ENCODE measurements at regions not wholly inside any gene's neighbourhood (a gene's known extent, or its start where the extent isn't known, plus 50 kb on each side); places are given as distances from the start of the nearest gene placed in this dataset.
"Not testable (repeated sequence)": the region's sequence is repeated elsewhere in the genome, so short reads cannot be mapped to it uniquely, and the experiment has no call there.

DNA sequence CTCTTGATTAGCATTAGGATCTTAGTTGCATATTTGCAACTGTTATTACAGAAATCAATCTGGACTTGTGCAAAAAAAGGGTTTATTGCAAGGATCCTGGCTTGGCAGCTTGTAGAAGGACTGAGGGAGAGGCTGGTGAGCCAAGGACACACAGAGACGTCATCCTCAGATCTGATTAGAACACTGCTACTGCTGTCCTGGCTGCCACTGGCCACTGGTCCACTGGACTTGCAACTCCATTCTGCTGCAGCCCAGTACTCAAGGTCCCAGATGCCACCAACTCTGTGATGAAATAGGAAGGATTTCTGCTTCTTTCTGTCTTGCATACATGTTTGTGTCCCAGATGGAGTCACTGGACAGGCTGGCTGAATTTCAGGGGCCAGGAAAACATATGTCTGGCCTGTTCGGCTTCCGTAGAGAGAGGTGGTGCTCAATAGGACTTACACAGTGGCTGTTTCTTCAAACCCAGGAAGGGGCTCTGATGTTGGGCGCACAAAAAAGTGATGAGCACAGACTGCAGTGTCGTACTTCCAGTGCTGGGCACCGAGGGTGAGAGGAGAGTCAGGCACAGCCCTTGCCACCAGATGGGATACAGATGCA lies 68.9 kb upstream of the SH3PXD2B start:
- CTCF ChIA-PET: no interaction called here

DNA sequence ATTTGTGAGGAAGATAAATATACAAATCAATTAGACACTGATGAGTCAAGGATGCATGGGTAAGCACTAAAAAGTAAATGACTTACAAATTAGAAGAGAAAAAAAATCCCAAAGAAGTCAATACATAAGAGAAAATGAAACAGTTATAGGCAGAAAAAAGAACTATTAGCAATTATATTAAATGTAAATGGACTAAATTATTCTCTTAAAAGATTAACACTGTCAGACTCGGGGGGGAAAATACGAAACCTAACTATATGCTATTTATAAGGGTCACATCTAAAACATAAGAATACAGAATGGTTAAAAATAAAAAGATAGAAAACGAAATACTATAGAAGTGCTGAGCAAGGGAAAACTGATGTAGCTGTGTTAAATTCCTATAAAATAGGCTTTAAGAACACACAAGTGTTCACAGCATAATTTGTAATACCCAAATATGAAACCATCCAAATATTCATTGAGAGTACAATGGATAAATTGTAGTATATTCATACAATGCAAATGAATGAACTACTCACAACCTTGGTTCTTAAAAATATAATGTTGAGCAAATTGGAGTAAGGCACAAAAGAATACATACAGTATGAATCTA lies 67.1 kb upstream of the SH3PXD2B start:
- TF ChIP-seq, protein P1, sequence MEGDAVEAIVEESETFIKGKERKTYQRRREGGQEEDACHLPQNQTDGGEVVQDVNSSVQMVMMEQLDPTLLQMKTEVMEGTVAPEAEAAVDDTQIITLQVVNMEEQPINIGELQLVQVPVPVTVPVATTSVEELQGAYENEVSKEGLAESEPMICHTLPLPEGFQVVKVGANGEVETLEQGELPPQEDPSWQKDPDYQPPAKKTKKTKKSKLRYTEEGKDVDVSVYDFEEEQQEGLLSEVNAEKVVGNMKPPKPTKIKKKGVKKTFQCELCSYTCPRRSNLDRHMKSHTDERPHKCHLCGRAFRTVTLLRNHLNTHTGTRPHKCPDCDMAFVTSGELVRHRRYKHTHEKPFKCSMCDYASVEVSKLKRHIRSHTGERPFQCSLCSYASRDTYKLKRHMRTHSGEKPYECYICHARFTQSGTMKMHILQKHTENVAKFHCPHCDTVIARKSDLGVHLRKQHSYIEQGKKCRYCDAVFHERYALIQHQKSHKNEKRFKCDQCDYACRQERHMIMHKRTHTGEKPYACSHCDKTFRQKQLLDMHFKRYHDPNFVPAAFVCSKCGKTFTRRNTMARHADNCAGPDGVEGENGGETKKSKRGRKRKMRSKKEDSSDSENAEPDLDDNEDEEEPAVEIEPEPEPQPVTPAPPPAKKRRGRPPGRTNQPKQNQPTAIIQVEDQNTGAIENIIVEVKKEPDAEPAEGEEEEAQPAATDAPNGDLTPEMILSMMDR (IDR thresholded peaks at IDR 0.05; ENCODE audit: insufficient read depth, low read depth, low read length): no peak
- POLR2A ChIA-PET: no interaction called here
- CTCF ChIA-PET: no interaction called here
- DNase-seq (ENCODE audit: low read depth): no peak
- Histone ChIP-seq H3K4me3 (ENCODE audit: low read depth, low read length) (no peak overlapping the region), H3K36me3 (ENCODE audit: control insufficient read depth, insufficient read depth, low read length) (no peaks in the 10 kb centered on the region), H3K27me3 (ENCODE audit: control insufficient read depth, insufficient read depth, low read length) (peaks cover 14% of the 10 kb centered on the region)

More for the DNA sequence above, 68.9 kb upstream of the SH3PXD2B start:
- TF ChIP-seq, protein P1 (IDR thresholded peaks at IDR 0.05; ENCODE audit: insufficient read depth, low read depth, low read length): no peak
- Histone ChIP-seq H3K27me3 (ENCODE audit: control insufficient read depth, insufficient read depth, low read length) (peaks cover 18% of the 10 kb centered on the region), H3K4me3 (ENCODE audit: low read depth, low read length) (no peak overlapping the region), H3K36me3 (ENCODE audit: control insufficient read depth, insufficient read depth, low read length) (no peaks in the 10 kb centered on the region)
- POLR2A ChIA-PET: no interaction called here
- DNase-seq (ENCODE audit: low read depth): no peak

DNA sequence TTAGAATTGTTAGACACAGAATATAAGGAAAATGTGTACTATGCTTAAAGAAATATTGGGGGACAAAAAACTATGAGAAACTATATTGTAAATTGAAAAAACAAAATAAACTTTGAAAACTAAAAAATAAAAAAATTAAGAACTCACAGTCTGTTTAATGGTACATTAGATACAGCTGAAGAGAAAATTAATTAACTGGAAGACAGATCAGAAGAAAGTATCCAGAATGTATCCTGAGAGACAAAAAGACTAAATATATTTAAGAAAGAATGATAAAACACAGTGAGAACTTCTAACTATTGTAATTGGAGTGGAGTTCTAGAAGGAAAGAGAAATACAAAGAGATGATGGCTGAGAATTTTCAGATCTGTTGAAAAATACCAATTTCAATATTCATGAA lies 57.6 kb upstream of the SH3PXD2B start:
- no peaks in the 10 kb centered on the region for H3K36me3 ChIP-seq (ENCODE audit: control insufficient read depth, insufficient read depth, low read length)
- DNase-seq (ENCODE audit: low read depth): no peak
- ChIA-PET POLR2A (no interaction called here), CTCF (no interaction called here)
- TF ChIP-seq, protein P1 (IDR thresholded peaks at IDR 0.05; ENCODE audit: insufficient read depth, low read depth, low read length): no peak
- H3K27me3 ChIP-seq (ENCODE audit: control insufficient read depth, insufficient read depth, low read length): peaks cover 7% of the 10 kb centered on the region
- H3K4me3 ChIP-seq (ENCODE audit: low read depth, low read length): no peak overlapping the region

DNA sequence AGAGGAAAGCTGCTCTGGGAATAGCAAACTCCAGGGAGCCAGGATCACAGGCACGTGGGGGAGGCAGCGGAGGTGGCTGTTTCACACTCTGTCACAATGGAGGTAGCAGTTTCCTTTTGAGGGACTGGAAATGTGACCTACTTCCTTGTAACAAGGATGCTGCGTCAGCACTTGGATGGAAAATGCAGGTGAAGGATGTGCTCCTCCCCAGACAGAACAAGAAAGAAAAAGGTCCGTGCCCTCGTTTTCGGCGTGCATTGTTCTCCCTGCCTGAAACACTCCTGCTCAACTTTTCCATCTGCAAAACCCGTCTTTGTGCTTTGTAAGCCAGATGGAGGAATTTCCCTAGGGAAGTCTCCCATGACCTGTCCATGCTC lies 55.1 kb upstream of the SH3PXD2B start:
- DNase-seq (ENCODE audit: low read depth): no peak
- CTCF ChIA-PET: no interaction called here

DNA sequence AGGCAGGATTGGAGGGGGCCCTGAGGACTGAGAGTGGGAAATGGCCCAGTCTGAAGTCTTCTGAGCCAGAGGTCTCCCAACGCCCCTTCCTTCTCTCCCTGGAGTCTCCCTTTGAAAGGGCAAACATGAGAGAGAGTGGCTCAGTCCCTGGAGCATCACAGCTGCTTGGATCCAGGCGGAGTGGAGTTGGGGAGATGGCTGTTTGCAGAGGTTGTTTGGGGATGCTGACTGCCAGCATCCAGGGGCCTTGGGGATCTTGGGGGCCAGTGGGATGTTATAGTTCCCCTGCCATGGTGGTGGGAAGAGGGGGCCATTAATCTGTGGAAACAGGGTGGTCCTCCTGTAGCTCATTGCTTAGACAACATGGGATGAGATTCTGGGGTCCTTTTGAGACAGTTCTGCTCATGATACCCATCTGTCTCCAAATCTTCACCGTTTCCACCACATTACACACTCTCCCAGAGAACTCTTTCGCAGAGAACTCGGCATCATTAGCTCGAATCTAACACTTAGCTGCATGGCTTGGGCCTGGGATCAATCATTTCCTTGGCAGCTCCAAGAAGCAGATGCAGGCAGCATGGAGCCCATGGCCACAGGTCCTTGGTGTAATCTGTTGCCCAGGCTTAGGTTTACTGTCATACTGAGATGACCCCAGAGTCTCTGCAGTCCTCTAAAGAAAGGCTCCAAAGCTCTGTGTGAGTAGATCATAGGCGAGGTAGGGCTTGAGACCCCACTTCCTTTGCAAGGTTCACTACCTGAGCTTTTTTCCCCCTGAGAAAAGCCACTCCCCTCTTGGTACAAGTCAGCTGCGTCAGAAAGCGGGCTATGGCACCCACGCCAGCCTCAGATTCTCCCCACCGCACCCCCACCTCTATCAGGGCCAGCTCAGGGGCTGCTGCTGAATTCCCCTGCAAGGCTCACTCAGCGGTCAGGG lies 54.4 kb upstream of the SH3PXD2B start:
- Histone ChIP-seq H3K36me3 (ENCODE audit: control insufficient read depth, insufficient read depth, low read length) (no peaks in the 10 kb centered on the region), H3K4me3 (ENCODE audit: low read depth, low read length) (no peak overlapping the region), H3K27me3 (ENCODE audit: control insufficient read depth, insufficient read depth, low read length) (peaks cover 10% of the 10 kb centered on the region)
- TF ChIP-seq, protein P1 (IDR thresholded peaks at IDR 0.05; ENCODE audit: insufficient read depth, low read depth, low read length): no peak
- ChIA-PET POLR2A (no interaction called here), CTCF (no interaction called here)
- no peak for DNase-seq (ENCODE audit: low read depth)

More for the DNA sequence above, 55.1 kb upstream of the SH3PXD2B start:
- TF ChIP-seq, protein P1 (IDR thresholded peaks at IDR 0.05; ENCODE audit: insufficient read depth, low read depth, low read length): no peak
- POLR2A ChIA-PET: no interaction called here
- no peak overlapping the region for H3K4me3 ChIP-seq (ENCODE audit: low read depth, low read length)
- H3K27me3 ChIP-seq (ENCODE audit: control insufficient read depth, insufficient read depth, low read length): peaks cover 10% of the 10 kb centered on the region
- no peaks in the 10 kb centered on the region for H3K36me3 ChIP-seq (ENCODE audit: control insufficient read depth, insufficient read depth, low read length)

DNA sequence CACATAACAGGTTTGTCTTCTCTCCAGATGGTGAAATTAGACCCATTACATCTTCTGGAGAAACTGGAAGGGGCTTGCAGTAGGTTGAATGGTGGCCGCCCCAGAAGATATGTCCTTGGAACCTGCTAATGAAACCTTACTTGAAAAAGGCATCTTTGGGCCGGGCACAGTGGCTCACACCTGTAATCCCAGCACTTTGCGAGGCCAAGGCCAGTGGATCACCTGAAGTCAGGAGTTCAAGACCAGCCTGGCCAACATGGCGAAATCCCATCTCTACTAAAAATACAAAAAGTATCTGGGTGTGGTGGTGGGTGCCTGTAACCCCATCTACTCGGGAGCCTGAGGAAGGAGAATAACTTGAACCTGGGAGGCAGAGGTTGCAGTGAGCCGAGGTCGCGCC lies 53.2 kb upstream of the SH3PXD2B start:
- CTCF ChIA-PET; H3K4me3 ChIP-seq (ENCODE audit: low read depth, low read length); DNase-seq (ENCODE audit: low read depth); H3K36me3 ChIP-seq (ENCODE audit: control insufficient read depth, insufficient read depth, low read length); POLR2A ChIA-PET: not testable (repeated sequence)
- H3K27me3 ChIP-seq (ENCODE audit: control insufficient read depth, insufficient read depth, low read length): peaks cover 10% of the 10 kb centered on the region

Data from BJ (cell line).